Neutrophil (primary cell): ENCODE measurements at regions not wholly inside any gene's neighbourhood (a gene's known extent, or its start where the extent isn't known, plus 50 kb on each side); places are given as distances from the start of the nearest gene placed in this dataset.

Experiments
- H3K27ac ChIP-seq: fragments of 200-600 bp; sonication (generic); 2 replicates; pipeline ENCODE4 v1.5.1; 2016; ENCODE audit warnings: mild to moderate bottlenecking, moderate library complexity
- H3K27me3 ChIP-seq: fragments of 200-600 bp; sonication (generic); 2 replicates; pipeline ENCODE4 v1.6.0; 2016; ENCODE audit warnings: mild to moderate bottlenecking
- H3K36me3 ChIP-seq: fragments of 200-600 bp; sonication (generic); 2 replicates; pipeline ENCODE4 v1.5.1; 2017
- H3K4me1 ChIP-seq, 2 experiments: fragments of 200-600 bp in 1 of 2; sonication (generic) in 1 of 2; 1 replicate in 1 of 2; 2 replicates in 1 of 2; pipeline versions ENCODE4 v1.5.1 to v1.6.1; 2013 to 2016; ENCODE audit warnings: low read depth in 1 of 2, low read length in 1 of 2, mild to moderate bottlenecking in 1 of 2, moderate library complexity in 1 of 2; ENCODE audit not compliant: control insufficient read depth in 1 of 2, insufficient read depth in 1 of 2
- H3K4me3 ChIP-seq, 2 experiments: fragments of 200-600 bp in 1 of 2; sonication (generic) in 1 of 2; 1 replicate in 1 of 2; 2 replicates in 1 of 2; pipeline ENCODE4 v1.5.1; 2013 to 2016; ENCODE audit warnings: low read depth in 1 of 2, low read length in 1 of 2, mild to moderate bottlenecking in 1 of 2, moderate library complexity in 1 of 2
- H3K9me3 ChIP-seq: fragments of 200-600 bp; sonication (generic); 2 replicates; pipeline ENCODE4 v1.5.1; 2016
- CTCF ChIP-seq: fragments of 200-600 bp; sonication (generic); IDR thresholded peaks from 2 replicates; pipeline ENCODE4 v1.5.1; 2016; ENCODE audit warnings: antibody characterized with exemption

- H3K27me3 ChIP-seq: peaks cover 79% of the 10 kb centered on the region
- no peak for TF ChIP-seq CTCF
- H3K9me3 ChIP-seq: no peaks in the 10 kb centered on the region
- H3K27ac ChIP-seq: no peak overlapping the region
- no peak overlapping the region for H3K4me3 ChIP-seq
- no peaks in the 10 kb centered on the region for H3K4me1 ChIP-seq
- no peaks in the 10 kb centered on the region for H3K36me3 ChIP-seq
Observed at GRCh38 chr11:45432910-45433309, 146.8 kb upstream of the SYT13 start.

- TF ChIP-seq CTCF: no peak
- no peaks in the 10 kb centered on the region for H3K36me3 ChIP-seq
- H3K27me3 ChIP-seq: peaks cover 81% of the 10 kb centered on the region
- no peak overlapping the region for H3K4me3 ChIP-seq
- H3K4me1 ChIP-seq: no peaks in the 10 kb centered on the region
- no peaks in the 10 kb centered on the region for H3K9me3 ChIP-seq
- H3K27ac ChIP-seq: no peak overlapping the region
Observed at GRCh38 chr11:45432100-45432499, 146.0 kb upstream of the SYT13 start.

- H3K4me1 ChIP-seq: no peaks in the 10 kb centered on the region
- no peak overlapping the region for H3K4me3 ChIP-seq
- H3K9me3 ChIP-seq: no peaks in the 10 kb centered on the region
- no peak overlapping the region for H3K27ac ChIP-seq
- H3K36me3 ChIP-seq: no peaks in the 10 kb centered on the region
- H3K27me3 ChIP-seq: peaks cover 78% of the 10 kb centered on the region
- no peak for TF ChIP-seq CTCF
Observed at GRCh38 chr11:45431046-45432018, 145.2 kb upstream of the SYT13 start.

- no peak for TF ChIP-seq CTCF
- no peaks in the 10 kb centered on the region for H3K9me3 ChIP-seq
- no peak overlapping the region for H3K27ac ChIP-seq
- no peaks in the 10 kb centered on the region for H3K36me3 ChIP-seq
- peaks cover 0 to 4% of the 10 kb centered on the region in 2 experiments for H3K4me1 ChIP-seq
- H3K4me3 ChIP-seq: no peak overlapping the region
- H3K27me3 ChIP-seq: peaks cover 71% of the 10 kb centered on the region
Observed at GRCh38 chr11:45430361-45430760, 144.2 kb upstream of the SYT13 start.

- Histone ChIP-seq H3K4me1 (peaks cover 0 to 6% of the 10 kb centered on the region in 2 experiments), H3K4me3 (no peak overlapping the region), H3K27ac (no peak overlapping the region), H3K36me3 (no peaks in the 10 kb centered on the region), H3K9me3 (no peaks in the 10 kb centered on the region), H3K27me3 (peaks cover 71% of the 10 kb centered on the region)
- TF ChIP-seq CTCF: no peak
Observed at GRCh38 chr11:45429719-45430118, 143.6 kb upstream of the SYT13 start.
